ENCODE measurements at regions not wholly inside any gene's neighbourhood (a gene's known extent, or its start where the extent isn't known, plus 50 kb on each side); places are given as distances from the start of the nearest gene placed in this dataset.

DNA sequence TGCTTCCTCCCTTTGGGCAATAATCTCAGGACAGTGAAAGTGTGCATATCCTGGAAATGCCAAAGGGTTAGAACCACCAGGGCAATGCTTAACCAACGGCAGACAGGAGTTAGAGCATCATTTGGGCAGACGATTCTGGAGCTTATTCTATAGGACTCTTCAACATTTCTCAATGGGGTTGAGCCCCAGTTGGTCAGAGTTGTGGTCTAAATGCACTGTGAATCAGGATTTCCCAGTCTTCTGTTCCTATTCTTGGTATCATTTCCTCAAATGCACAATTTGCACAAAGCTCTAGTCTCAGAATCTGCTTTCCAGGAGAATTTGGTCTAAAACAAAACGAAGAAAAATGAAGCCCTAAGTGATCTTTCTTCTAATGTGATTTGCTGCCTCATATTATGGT, 389.6 kb upstream of the JAG1 start:
- no peak for DNase-seq (ENCODE audit: low read depth)
- TF ChIP-seq, protein P1, sequence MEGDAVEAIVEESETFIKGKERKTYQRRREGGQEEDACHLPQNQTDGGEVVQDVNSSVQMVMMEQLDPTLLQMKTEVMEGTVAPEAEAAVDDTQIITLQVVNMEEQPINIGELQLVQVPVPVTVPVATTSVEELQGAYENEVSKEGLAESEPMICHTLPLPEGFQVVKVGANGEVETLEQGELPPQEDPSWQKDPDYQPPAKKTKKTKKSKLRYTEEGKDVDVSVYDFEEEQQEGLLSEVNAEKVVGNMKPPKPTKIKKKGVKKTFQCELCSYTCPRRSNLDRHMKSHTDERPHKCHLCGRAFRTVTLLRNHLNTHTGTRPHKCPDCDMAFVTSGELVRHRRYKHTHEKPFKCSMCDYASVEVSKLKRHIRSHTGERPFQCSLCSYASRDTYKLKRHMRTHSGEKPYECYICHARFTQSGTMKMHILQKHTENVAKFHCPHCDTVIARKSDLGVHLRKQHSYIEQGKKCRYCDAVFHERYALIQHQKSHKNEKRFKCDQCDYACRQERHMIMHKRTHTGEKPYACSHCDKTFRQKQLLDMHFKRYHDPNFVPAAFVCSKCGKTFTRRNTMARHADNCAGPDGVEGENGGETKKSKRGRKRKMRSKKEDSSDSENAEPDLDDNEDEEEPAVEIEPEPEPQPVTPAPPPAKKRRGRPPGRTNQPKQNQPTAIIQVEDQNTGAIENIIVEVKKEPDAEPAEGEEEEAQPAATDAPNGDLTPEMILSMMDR (conservative IDR thresholded peaks at IDR 0.05; ENCODE audit: low read depth, low read length) = no peak
- H3K4me3 ChIP-seq (ENCODE audit: low read length) = no peak overlapping the region

DNA sequence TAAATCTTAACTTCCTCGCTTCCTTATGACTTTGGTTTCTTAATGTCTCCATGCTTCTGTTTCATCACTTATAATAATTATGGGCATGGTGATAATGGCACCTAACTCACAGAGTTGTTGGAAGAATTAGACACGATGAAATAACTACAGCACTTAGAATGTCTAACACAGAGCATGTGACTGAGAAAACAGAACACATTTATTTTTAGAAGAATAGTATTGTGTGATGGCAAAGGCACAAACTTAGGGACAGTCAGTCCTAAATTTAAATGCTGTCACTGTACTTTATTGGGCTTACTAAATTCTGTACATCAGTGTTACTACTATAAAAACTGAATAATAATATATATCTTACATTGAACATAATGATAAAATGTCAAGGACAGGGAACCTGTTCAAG, 391.1 kb upstream of the JAG1 start:
- TF ChIP-seq, protein P1 (conservative IDR thresholded peaks at IDR 0.05; ENCODE audit: low read depth, low read length) = no peak

GRCh38 chr20:11067359-11067758, 393.6 kb upstream of the JAG1 start:
- no peak for DNase-seq (ENCODE audit: low read depth)
- H3K4me3 ChIP-seq (ENCODE audit: low read length) = no peak overlapping the region
- TF ChIP-seq, protein P1 (conservative IDR thresholded peaks at IDR 0.05; ENCODE audit: low read depth, low read length) = no peak

More for the DNA sequence above, 391.1 kb upstream of the JAG1 start:
- H3K4me3 ChIP-seq (ENCODE audit: low read length) = no peak overlapping the region
- DNase-seq (ENCODE audit: low read depth) = no peak

- DNase-seq (ENCODE audit: low read depth) = no peak
- TF ChIP-seq, protein P1 (conservative IDR thresholded peaks at IDR 0.05; ENCODE audit: low read depth, low read length) = no peak
- H3K4me3 ChIP-seq (ENCODE audit: low read length) = no peak overlapping the region
Measured at GRCh38 chr20:11072982-11073381, 399.2 kb upstream of the JAG1 start.

DNA sequence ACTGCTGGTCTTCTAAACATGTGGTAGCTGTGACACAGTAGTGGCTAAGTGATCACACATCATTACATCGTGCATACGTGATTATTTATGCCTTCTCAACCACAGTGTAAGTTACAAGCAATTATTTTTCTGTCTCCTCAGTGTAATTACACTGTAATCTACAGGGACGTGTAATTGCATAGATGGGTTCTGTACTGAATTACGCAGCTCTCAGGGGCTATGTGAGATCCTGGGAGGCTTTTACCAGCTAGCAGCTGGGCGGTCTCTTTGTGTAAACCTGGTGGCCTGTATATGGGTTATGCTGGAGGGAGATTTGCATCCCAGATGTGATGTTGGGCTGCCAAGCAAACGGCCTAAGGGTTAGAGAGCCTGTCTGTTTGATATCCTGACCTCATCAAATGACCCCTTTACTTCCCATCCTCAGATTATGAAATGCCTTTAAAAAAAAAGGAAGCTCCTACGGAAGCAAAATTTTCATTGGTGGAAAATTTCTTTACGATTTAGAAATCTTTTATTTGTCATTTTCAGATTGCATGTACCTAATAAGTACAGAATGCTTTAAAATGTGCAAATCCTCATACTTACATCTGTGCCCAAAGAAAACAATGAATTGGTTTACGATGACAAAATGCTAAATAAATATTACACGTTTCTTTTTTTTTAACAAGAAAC, 402.8 kb upstream of the JAG1 start:
- TF ChIP-seq, protein P1 (conservative IDR thresholded peaks at IDR 0.05; ENCODE audit: low read depth, low read length) = no peak
- no peak for DNase-seq (ENCODE audit: low read depth)
- no peak overlapping the region for H3K4me3 ChIP-seq (ENCODE audit: low read length)

GRCh38 chr20:11077226-11077625, 403.4 kb upstream of the JAG1 start:
- TF ChIP-seq, protein P1 (conservative IDR thresholded peaks at IDR 0.05; ENCODE audit: low read depth, low read length) = no peak
- no peak for DNase-seq (ENCODE audit: low read depth)
- no peak overlapping the region for H3K4me3 ChIP-seq (ENCODE audit: low read length)

GRCh38 chr20:11080010-11080409, 406.2 kb upstream of the JAG1 start:
- no peak overlapping the region for H3K4me3 ChIP-seq (ENCODE audit: low read length)
- TF ChIP-seq, protein P1 (conservative IDR thresholded peaks at IDR 0.05; ENCODE audit: low read depth, low read length) = no peak
- DNase-seq (ENCODE audit: low read depth) = no peak
